ENCODE measurements at regions not wholly inside any gene's neighbourhood (a gene's known extent, or its start where the extent isn't known, plus 50 kb on each side); places are given as distances from the start of the nearest gene placed in this dataset.

DNA sequence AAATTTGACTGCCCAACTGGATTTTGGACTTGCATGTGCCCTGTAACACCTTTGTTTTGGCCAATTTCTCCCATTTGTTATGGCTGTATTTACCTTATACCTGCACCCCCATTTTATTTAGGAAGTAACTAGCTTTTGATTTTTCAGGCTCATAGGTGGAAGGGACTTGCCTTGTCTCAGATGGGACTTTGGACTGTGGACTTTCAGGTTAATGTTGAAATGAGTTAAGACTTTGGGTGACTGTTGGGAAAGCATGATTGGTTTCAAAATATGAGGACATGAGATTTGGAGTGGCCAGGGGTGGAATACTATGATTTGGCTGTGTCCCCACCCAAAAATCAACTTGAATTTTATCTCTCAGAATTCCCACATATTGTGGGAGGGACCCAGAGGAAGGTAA is 490.2 kb downstream of the PRR16 start:
- no peak for TF ChIP-seq CTCF (conservative IDR thresholded peaks at IDR 0.05; ENCODE audit: low read depth, low read length)
- H3K4me3 ChIP-seq (ENCODE audit: low read depth, low read length): no peak overlapping the region
- DNase-seq (ENCODE audit: low read depth): no peak

DNA sequence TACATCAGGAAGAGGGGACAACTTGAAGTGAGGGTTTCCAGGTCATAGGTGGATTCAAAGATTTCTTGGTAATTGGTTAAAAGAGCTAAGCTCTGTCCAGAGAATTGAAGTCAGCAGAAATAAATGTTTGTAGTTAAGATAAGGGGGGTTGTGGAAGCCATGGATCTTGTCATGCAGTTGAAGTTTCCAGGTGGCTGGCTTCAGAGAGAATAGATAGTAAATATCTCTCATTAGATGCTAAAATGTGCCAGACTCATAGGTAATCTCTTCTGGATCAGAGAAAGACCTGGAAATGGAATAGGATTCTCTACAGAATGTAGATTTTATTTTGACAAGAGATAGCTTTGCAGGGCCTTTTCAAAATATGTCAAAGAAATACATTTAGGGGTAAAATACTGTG is 491.7 kb downstream of the PRR16 start:
- TF ChIP-seq CTCF (conservative IDR thresholded peaks at IDR 0.05; ENCODE audit: low read depth, low read length): no peak
- no peak overlapping the region for H3K4me3 ChIP-seq (ENCODE audit: low read depth, low read length)
- DNase-seq (ENCODE audit: low read depth): no peak

GRCh38 chr5:120958877-120959485 is 494.9 kb downstream of the PRR16 start:
- no peak overlapping the region for H3K4me3 ChIP-seq (ENCODE audit: low read depth, low read length)
- DNase-seq (ENCODE audit: low read depth): no peak
- TF ChIP-seq CTCF (conservative IDR thresholded peaks at IDR 0.05; ENCODE audit: low read depth, low read length): no peak

- no peak for TF ChIP-seq CTCF (conservative IDR thresholded peaks at IDR 0.05; ENCODE audit: low read depth, low read length)
Measured at GRCh38 chr5:120960510-120960909, 496.4 kb downstream of the PRR16 start.

GRCh38 chr5:120967366-120967765 is 503.3 kb downstream of the PRR16 start:
- no peak for TF ChIP-seq CTCF (conservative IDR thresholded peaks at IDR 0.05; ENCODE audit: low read depth, low read length)
- DNase-seq (ENCODE audit: low read depth): no peak
- H3K4me3 ChIP-seq (ENCODE audit: low read depth, low read length): no peak overlapping the region

More at GRCh38 chr5:120960510-120960909, 496.4 kb downstream of the PRR16 start:
- no peak for DNase-seq (ENCODE audit: low read depth)
- no peak overlapping the region for H3K4me3 ChIP-seq (ENCODE audit: low read depth, low read length)

DNA sequence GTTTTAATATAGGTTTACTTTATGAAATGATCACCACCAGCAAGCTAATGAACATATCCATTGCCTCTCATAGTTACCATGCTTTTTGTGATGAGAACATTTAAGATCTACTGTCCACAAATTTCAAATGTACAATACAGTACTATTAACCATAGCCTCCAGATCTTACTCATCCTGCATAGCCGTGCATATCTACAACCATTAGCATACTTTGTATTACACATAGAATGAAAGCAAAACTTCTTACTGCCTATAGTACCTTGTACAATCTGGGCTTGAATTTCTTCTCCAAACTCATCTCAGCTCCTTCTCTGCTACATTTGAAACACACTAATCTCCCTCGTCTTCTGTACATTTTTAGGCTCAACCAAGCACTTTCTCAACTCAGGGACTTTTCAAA is 510.6 kb downstream of the PRR16 start:
- DNase-seq (ENCODE audit: low read depth): no peak
- no peak overlapping the region for H3K4me3 ChIP-seq (ENCODE audit: low read depth, low read length)
- no peak for TF ChIP-seq CTCF (conservative IDR thresholded peaks at IDR 0.05; ENCODE audit: low read depth, low read length)

GRCh38 chr5:120982351-120982750 is 518.3 kb downstream of the PRR16 start:
- TF ChIP-seq CTCF (conservative IDR thresholded peaks at IDR 0.05; ENCODE audit: low read depth, low read length): no peak
- H3K4me3 ChIP-seq (ENCODE audit: low read depth, low read length): no peak overlapping the region
- DNase-seq (ENCODE audit: low read depth): no peak
